ENCODE measurements at regions not wholly inside any gene's neighbourhood (a gene's known extent, or its start where the extent isn't known, plus 50 kb on each side); places are given as distances from the start of the nearest gene placed in this dataset.
A peak's percentile ranks its signal among the peaks of the same experiment; 100 is the strongest.

- DNase-seq, result no peak
These were observed 456.3 kb downstream of the DTHD1 start for GRCh38 chr4:36737691-36738090.

GRCh38 chr4:36740796-36741310, 459.4 kb downstream of the DTHD1 start:
- DNase-seq, result peak; percentile 53

GRCh38 chr4:36747277-36748129, 466.1 kb downstream of the DTHD1 start:
- DNase-seq, result no peak

- no peak for DNase-seq
These were observed 471.6 kb downstream of the DTHD1 start for GRCh38 chr4:36753048-36753447.

- no peak for DNase-seq
These were observed 476.3 kb downstream of the DTHD1 start for GRCh38 chr4:36757580-36758311.

- DNase-seq, result no peak
These were observed 477.1 kb downstream of the DTHD1 start for GRCh38 chr4:36758312-36759178.

GRCh38 chr4:36761607-36762006, 480.2 kb downstream of the DTHD1 start:
- no peak for DNase-seq

GRCh38 chr4:36763814-36764213, 480.7 kb upstream of the NWD2 start:
- DNase-seq, result no peak

- no peak for DNase-seq
These were observed 476.9 kb upstream of the NWD2 start for GRCh38 chr4:36767596-36767995.

- DNase-seq, result no peak
These were observed 473.0 kb upstream of the NWD2 start for GRCh38 chr4:36771411-36772153.

GRCh38 chr4:36772154-36772516, 472.4 kb upstream of the NWD2 start:
- DNase-seq, result no peak

- no peak for DNase-seq
These were observed 471.1 kb upstream of the NWD2 start for GRCh38 chr4:36773467-36773866.

- no peak for DNase-seq
These were observed 469.0 kb upstream of the NWD2 start for GRCh38 chr4:36775544-36775943.

GRCh38 chr4:36779601-36780000, 464.9 kb upstream of the NWD2 start:
- no peak for DNase-seq

- peak; percentile 30 for DNase-seq
These were observed 458.6 kb upstream of the NWD2 start for GRCh38 chr4:36785973-36786372.

- no peak for DNase-seq
These were observed 458.0 kb upstream of the NWD2 start for GRCh38 chr4:36786519-36786918.

GRCh38 chr4:36794716-36795115, 449.8 kb upstream of the NWD2 start:
- no peak for DNase-seq

GRCh38 chr4:36812149-36812548, 432.4 kb upstream of the NWD2 start:
- no peak for DNase-seq

- DNase-seq, result no peak
These were observed 429.0 kb upstream of the NWD2 start for GRCh38 chr4:36815536-36815935.

GRCh38 chr4:36823199-36823967, 421.2 kb upstream of the NWD2 start:
- DNase-seq, result peak; percentile 54

GRCh38 chr4:36824682-36825081, 419.9 kb upstream of the NWD2 start:
- no peak for DNase-seq

- DNase-seq, result no peak
These were observed 409.3 kb upstream of the NWD2 start for GRCh38 chr4:36835246-36835645.
